Gastrocnemius medialis (tissue), 4 donors: ENCODE measurements at regions not wholly inside any gene's neighbourhood (a gene's known extent, or its start where the extent isn't known, plus 50 kb on each side); places are given as distances from the start of the nearest gene placed in this dataset.

ENCODE experiments used
- POLR2A ChIP-seq, 2 donors: fragments of 450-650 bp; IDR thresholded peaks; one replicate each; pipeline ENCODE4 v1.6.1; 2017; ENCODE audit warnings: antibody characterized with exemption in 2 of 2, mild to moderate bottlenecking in 2 of 2, moderate library complexity in 2 of 2
- TF ChIP-seq, protein P1 (sequence below), 5 experiments: fragments of 450-650 bp in 3 of 5; fragments of 200-600 bp in 2 of 5; sonication (generic) in 2 of 5; IDR thresholded peaks in 4 of 5; conservative IDR thresholded peaks in 1 of 5; 1 replicate in 4 of 5; 2 replicates in 1 of 5; pipeline ENCODE4 v1.5.1; 2016 to 2019; ENCODE audit warnings: antibody characterized with exemption in 5 of 5, mild to moderate bottlenecking in 3 of 5, moderate library complexity in 3 of 5

DNA sequence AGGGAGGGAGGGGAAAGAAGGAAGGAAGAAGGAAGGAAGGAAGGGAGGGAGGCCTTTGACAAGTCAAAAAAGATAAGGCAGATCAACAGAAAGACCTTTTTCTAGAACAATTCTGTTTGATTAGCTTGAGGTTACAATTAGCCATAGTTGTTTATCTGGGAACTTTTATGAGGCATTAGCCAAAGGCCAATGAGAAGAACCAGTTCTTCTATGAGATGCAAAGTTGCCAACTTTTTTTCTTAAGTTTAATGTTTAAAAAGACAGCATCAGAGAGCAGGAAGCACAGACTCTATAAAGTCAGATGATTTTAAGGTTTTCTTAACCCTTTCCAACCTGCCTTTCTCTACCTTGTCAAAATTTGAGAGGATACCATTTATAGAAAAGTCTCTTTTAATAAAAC is 301.3 kb upstream of the NR2F2 start:
- TF ChIP-seq, protein P1, sequence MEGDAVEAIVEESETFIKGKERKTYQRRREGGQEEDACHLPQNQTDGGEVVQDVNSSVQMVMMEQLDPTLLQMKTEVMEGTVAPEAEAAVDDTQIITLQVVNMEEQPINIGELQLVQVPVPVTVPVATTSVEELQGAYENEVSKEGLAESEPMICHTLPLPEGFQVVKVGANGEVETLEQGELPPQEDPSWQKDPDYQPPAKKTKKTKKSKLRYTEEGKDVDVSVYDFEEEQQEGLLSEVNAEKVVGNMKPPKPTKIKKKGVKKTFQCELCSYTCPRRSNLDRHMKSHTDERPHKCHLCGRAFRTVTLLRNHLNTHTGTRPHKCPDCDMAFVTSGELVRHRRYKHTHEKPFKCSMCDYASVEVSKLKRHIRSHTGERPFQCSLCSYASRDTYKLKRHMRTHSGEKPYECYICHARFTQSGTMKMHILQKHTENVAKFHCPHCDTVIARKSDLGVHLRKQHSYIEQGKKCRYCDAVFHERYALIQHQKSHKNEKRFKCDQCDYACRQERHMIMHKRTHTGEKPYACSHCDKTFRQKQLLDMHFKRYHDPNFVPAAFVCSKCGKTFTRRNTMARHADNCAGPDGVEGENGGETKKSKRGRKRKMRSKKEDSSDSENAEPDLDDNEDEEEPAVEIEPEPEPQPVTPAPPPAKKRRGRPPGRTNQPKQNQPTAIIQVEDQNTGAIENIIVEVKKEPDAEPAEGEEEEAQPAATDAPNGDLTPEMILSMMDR (IDR thresholded peaks at IDR 0.05 in 4 of 5, conservative IDR thresholded peaks at IDR 0.05 in 1 of 5), result no peak
- no peak for TF ChIP-seq POLR2A (IDR thresholded peaks at IDR 0.05)
